B cell (primary cell): ENCODE measurements at regions not wholly inside any gene's neighbourhood (a gene's known extent, or its start where the extent isn't known, plus 50 kb on each side); places are given as distances from the start of the nearest gene placed in this dataset. TPM values are rescaled to one million over a fixed set of nuclear protein-coding genes. Genes with fewer than 3 reads are reported as not detected.
A peak's percentile ranks its signal among the peaks of the same experiment; 100 is the strongest.
"Not testable (repeated sequence)": the region's sequence is repeated elsewhere in the genome, so short reads cannot be mapped to it uniquely, and the experiment has no call there.

Experiments used
- ATAC-seq: fragments of 200-7000 bp; cut with Tn5 transposase; one replicate; pipeline ENCODE4 v1.10.0; 2021; ENCODE audit warnings: low read depth, mild to moderate bottlenecking, moderate number of reproducible peaks, moderate library complexity
- CTCF ChIA-PET: fragments of 350-600 bp; sonication (Branson Sonifier 250); formaldehyde crosslinking; loops from one replicate; lab custom pipeline; 2021; ENCODE audit warnings: antibody characterized with exemption, inconsistent platforms; lab: Charles Lee
- POLR2A ChIA-PET: fragments of 350-600 bp; sonication (Branson Sonifier 250); formaldehyde crosslinking; loops from one replicate; lab custom pipeline; 2021; ENCODE audit warnings: antibody characterized with exemption; lab: Charles Lee
- DNase-seq: peaks from one replicate; pipeline ENCODE4 v3.0.0; 2013
- H2AFZ ChIP-seq: 2 replicates; pipeline ENCODE4 v1.6.1; 2012; ENCODE audit warnings: mild to moderate bottlenecking, low read depth, low read length; ENCODE audit not compliant: insufficient read depth, poor library complexity, severe bottlenecking
- H3K27ac ChIP-seq, 2 donors: 1 replicate in 1 of 2; 2 replicates in 1 of 2; pipeline ENCODE4 v1.5.1; 2012 to 2013; ENCODE audit warnings: low read length in 2 of 2, mild to moderate bottlenecking in 2 of 2, moderate library complexity in 1 of 2
- H3K27me3 ChIP-seq, 4 experiments: fragments of 200-600 bp in 1 of 4; sonication (generic) in 1 of 4; replicated peaks in 1 of 4; 1 replicate in 2 of 4; 2 replicates in 2 of 4; pipeline versions ENCODE4 v1.6.1 to v1.7.0; 2013 to 2016; ENCODE audit warnings: low read length in 3 of 4, mild to moderate bottlenecking in 2 of 4, mixed read lengths in 1 of 4, moderate library complexity in 1 of 4; ENCODE audit not compliant: insufficient read depth in 4 of 4, control insufficient read depth in 3 of 4; ENCODE audit errors: control extremely low read depth in 1 of 4
- H3K36me3 ChIP-seq, 2 experiments: replicated peaks in 1 of 2; 1 replicate in 1 of 2; 2 replicates in 1 of 2; pipeline versions ENCODE4 v1.6.1 to v1.7.1; 2013; ENCODE audit warnings: low read length in 1 of 2; ENCODE audit not compliant: insufficient read depth in 2 of 2, control insufficient read depth in 1 of 2; ENCODE audit errors: control extremely low read depth in 1 of 2, extremely low read depth in 1 of 2
- H3K4me1 ChIP-seq, 2 donors: fragments of 200-600 bp in 1 of 2; sonication (generic) in 1 of 2; 1 replicate in 1 of 2; 2 replicates in 1 of 2; pipeline versions ENCODE4 v1.5.1 to v1.6.1; 2013 to 2017; ENCODE audit warnings: low read length in 2 of 2; ENCODE audit not compliant: control insufficient read depth in 2 of 2, insufficient read depth in 2 of 2
- H3K4me2 ChIP-seq: replicated peaks from 2 replicates; pipeline ENCODE3; 2012; ENCODE audit warnings: mild to moderate bottlenecking, low read depth, low read length; ENCODE audit not compliant: poor library complexity, severe bottlenecking
- H3K4me3 ChIP-seq, 5 experiments: fragments of 200-600 bp in 1 of 5; sonication (generic) in 1 of 5; 1 replicate in 3 of 5; 2 replicates in 2 of 5; pipeline versions ENCODE4 v1.5.1 to v1.7.0; 2011 to 2016; ENCODE audit warnings: low read length in 4 of 5, mild to moderate bottlenecking in 4 of 5, low read depth in 2 of 5, control low read depth in 1 of 5, moderate library complexity in 1 of 5; ENCODE audit not compliant: insufficient read depth in 1 of 5; ENCODE audit errors: control extremely low read depth in 1 of 5, extremely low read depth in 1 of 5
- H3K79me2 ChIP-seq: fragments of 200-600 bp; sonication (generic); one replicate; pipeline ENCODE4 v1.6.0; 2016; ENCODE audit warnings: low read length; ENCODE audit not compliant: control insufficient read depth, insufficient read depth
- H3K9ac ChIP-seq: fragments of 200-600 bp; sonication (generic); 2 replicates; pipeline ENCODE4 v1.6.1; 2017; ENCODE audit warnings: mild to moderate bottlenecking, low read length, moderate library complexity
- H3K9me3 ChIP-seq, 3 donors: one replicate each; pipeline versions ENCODE4 v1.6.1 to v1.7.1; 2013; ENCODE audit warnings: low read length in 2 of 3; ENCODE audit not compliant: control insufficient read depth in 2 of 3, insufficient read depth in 1 of 3; ENCODE audit errors: control extremely low read depth in 1 of 3
- H4K20me1 ChIP-seq: 2 replicates; pipeline ENCODE4 v1.6.0; 2012; ENCODE audit warnings: mild to moderate bottlenecking, low read length; ENCODE audit not compliant: insufficient read depth, control insufficient read depth, poor library complexity, severe bottlenecking
- H3K27ac Mint-ChIP-seq: one replicate; pipeline ENCODE4 v1.8.0; 2021; ENCODE audit warnings: mixed read lengths
- H3K27me3 Mint-ChIP-seq: one replicate; pipeline ENCODE4 v1.8.0; 2021; ENCODE audit warnings: mixed read lengths
- H3K4me1 Mint-ChIP-seq: one replicate; pipeline ENCODE4 v1.8.0; 2021; ENCODE audit warnings: mixed read lengths
- H3K4me3 Mint-ChIP-seq: one replicate; pipeline ENCODE4 v1.8.0; 2021; ENCODE audit warnings: mixed read lengths
- H3K9me3 Mint-ChIP-seq: one replicate; pipeline ENCODE4 v1.8.0; 2022; ENCODE audit warnings: mixed read lengths; ENCODE audit not compliant: insufficient read depth
- WGBS: methylation state at CpG from one replicate; pipeline ENCODE4 v1.1.5; 2013; ENCODE audit warnings: missing lambda C conversion rate; ENCODE audit not compliant: insufficient coverage; 5-methylcytosine and 5-hydroxymethylcytosine counted together
- intact Hi-C: fragments of 100-400 bp; cut with micrococcal nuclease; formaldehyde crosslinking; loops from one replicate; pipeline ENCODE4 v1.10.0; 2022
- small RNA-seq: library from RNA; depleted of rRNA; stranded (forward); fragments of <200 nt; gene quantifications from one replicate; pipeline ENCODE3, GENCODE V24; 2012; ENCODE audit warnings: low replicate concordance, low read depth; ENCODE audit not compliant: insufficient read length

GRCh38 chr17:64712557-64713351 lies 50.6 kb upstream of the SMURF2 start:
- H3K79me2 ChIP-seq, H3K9ac ChIP-seq, H3K4me3 ChIP-seq, intact Hi-C loops, H3K9me3 Mint-ChIP-seq, H3K27me3 Mint-ChIP-seq, H4K20me1 ChIP-seq, H3K27ac ChIP-seq, DNase-seq, H3K36me3 ChIP-seq, POLR2A ChIA-PET, H3K27me3 ChIP-seq, H3K9me3 ChIP-seq: not testable (repeated sequence)
- 16% methylated on average over 5 of the region's 11 CpGs for WGBS
- Histone ChIP-seq H2AFZ (peak overlapping the region; percentile 61), H3K4me2 (peak overlapping the region; percentile 44), H3K4me1 (peaks cover 26 to 43% of the 10 kb centered on the region in 2 donors)
- Mint-ChIP-seq H3K4me3 (peak overlapping the region; percentile 78), H3K27ac (peak overlapping the region; percentile 56), H3K4me1 (peaks cover 34% of the 10 kb centered on the region)
- CTCF ChIA-PET = interaction anchor here (0.6 kb wide), 1 partner anchor 21 kb away, joined by 3 read pairs; no protein-coding TSS in a partner anchor
- ATAC-seq = peak; percentile 74

Small RNA genes lying in the stretch of these regions (small RNA-seq; reads per million reads assigned to genes)
- gene AC103810.3 (not detected), gene BPTFP1 (not detected), gene MINOS1P2 (not detected), gene MIR6080 (not detected)
